ENCODE measurements at regions not wholly inside any gene's neighbourhood (a gene's known extent, or its start where the extent isn't known, plus 50 kb on each side); places are given as distances from the start of the nearest gene placed in this dataset.

DNA sequence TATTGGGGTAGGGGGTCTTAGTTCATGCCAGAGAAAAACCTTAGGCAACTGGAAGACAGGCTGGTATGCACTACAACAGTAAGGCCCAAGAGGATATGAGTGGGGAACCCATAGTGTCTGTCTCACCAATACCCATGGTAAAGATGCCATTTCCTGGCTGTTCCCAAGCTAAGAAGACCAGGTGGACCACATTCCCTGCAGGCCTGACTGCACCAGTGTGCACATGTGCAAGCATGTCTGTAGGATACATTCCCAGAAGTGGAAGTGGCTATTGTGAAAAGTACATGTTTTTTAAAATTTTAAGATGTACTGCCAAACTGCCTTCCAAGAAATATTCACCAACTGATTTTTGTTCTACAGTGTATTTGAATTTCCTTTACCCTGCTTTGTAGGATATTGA is 207.3 kb upstream of the CTNNB1 start:
- TF ChIP-seq, protein P1, sequence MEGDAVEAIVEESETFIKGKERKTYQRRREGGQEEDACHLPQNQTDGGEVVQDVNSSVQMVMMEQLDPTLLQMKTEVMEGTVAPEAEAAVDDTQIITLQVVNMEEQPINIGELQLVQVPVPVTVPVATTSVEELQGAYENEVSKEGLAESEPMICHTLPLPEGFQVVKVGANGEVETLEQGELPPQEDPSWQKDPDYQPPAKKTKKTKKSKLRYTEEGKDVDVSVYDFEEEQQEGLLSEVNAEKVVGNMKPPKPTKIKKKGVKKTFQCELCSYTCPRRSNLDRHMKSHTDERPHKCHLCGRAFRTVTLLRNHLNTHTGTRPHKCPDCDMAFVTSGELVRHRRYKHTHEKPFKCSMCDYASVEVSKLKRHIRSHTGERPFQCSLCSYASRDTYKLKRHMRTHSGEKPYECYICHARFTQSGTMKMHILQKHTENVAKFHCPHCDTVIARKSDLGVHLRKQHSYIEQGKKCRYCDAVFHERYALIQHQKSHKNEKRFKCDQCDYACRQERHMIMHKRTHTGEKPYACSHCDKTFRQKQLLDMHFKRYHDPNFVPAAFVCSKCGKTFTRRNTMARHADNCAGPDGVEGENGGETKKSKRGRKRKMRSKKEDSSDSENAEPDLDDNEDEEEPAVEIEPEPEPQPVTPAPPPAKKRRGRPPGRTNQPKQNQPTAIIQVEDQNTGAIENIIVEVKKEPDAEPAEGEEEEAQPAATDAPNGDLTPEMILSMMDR (optimal IDR thresholded peaks at IDR 0.05 in 1 of 3, IDR thresholded peaks at IDR 0.05 in 1 of 3, conservative IDR thresholded peaks at IDR 0.05 in 1 of 3; ENCODE audit: extremely low read depth in 1 of 3, insufficient read depth in 2 of 3, low read length in 3 of 3) = no peak
- no peak for TF ChIP-seq EZH2 (IDR thresholded peaks at IDR 0.05; ENCODE audit: low read length)

All from keratinocyte (primary cell).